ENCODE measurements at regions not wholly inside any gene's neighbourhood (a gene's known extent, or its start where the extent isn't known, plus 50 kb on each side); places are given as distances from the start of the nearest gene placed in this dataset.

DNA sequence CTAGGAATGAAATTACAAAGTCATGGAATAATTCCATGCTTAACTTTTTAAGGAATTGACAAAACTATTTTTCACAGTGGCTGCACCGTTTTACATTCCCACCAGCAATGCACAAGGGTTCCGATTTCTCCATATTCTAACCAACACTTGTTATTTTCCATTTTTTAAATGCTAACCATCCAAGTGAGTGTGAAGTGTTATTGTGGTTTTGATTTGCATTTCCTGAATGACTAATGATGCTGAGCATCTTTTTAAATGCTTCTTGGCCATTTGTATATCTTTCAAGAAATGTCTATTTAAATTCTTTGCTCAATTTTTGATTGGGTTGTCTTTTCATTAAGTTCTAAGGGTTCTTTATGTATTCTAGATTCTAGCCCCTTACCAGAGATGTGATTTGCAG is 479.5 kb upstream of the SMARCA2 start:
- H3K4me1 ChIP-seq = no peaks in the 10 kb centered on the region
- DNase-seq = no peak
- no peak overlapping the region for H3K27ac ChIP-seq
- intact Hi-C loops (cut with DNase I) = no loop called here
- H3K36me3 ChIP-seq = no peaks in the 10 kb centered on the region
- TF ChIP-seq, protein P1, sequence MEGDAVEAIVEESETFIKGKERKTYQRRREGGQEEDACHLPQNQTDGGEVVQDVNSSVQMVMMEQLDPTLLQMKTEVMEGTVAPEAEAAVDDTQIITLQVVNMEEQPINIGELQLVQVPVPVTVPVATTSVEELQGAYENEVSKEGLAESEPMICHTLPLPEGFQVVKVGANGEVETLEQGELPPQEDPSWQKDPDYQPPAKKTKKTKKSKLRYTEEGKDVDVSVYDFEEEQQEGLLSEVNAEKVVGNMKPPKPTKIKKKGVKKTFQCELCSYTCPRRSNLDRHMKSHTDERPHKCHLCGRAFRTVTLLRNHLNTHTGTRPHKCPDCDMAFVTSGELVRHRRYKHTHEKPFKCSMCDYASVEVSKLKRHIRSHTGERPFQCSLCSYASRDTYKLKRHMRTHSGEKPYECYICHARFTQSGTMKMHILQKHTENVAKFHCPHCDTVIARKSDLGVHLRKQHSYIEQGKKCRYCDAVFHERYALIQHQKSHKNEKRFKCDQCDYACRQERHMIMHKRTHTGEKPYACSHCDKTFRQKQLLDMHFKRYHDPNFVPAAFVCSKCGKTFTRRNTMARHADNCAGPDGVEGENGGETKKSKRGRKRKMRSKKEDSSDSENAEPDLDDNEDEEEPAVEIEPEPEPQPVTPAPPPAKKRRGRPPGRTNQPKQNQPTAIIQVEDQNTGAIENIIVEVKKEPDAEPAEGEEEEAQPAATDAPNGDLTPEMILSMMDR (IDR thresholded peaks at IDR 0.05) = no peak
- H3K4me3 ChIP-seq = no peak overlapping the region
- no peaks in the 10 kb centered on the region for H3K27me3 ChIP-seq
- ATAC-seq = no peak
- H3K9me3 ChIP-seq = no peaks in the 10 kb centered on the region

DNA sequence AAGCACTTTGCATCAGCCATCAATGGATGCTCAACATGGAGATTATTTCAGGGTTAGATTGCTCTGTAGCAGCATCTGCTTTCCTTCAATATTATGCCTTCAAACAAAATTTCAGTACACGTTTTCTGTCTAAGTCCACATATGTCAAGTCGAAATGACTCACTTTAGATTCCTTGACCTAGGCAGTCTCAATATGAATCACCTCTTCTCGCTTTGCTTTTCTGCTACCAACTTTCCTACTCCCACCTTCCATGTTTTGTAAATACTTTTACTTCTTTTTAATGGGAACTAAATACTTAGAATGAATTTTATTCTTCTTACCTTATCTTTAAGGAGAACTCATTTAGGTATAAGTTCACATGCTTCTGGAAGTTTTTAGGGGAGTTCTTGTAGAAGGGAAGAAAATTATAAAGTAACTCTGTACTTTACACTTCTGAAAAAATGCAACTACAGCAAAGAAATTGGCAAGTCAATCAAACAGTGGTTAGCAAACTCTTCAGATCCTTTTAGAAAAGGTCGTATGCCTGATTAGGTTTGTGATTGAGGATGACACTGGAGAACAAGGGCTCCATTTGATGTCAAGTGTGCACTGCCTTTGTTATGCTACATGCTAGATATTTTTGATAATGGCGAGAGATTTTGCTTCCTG is 478.5 kb upstream of the SMARCA2 start:
- H3K27me3 ChIP-seq = no peaks in the 10 kb centered on the region
- H3K27ac ChIP-seq = no peak overlapping the region
- H3K4me3 ChIP-seq = no peak overlapping the region
- DNase-seq (no peak), ATAC-seq (no peak)
- no peaks in the 10 kb centered on the region for H3K36me3 ChIP-seq
- no peaks in the 10 kb centered on the region for H3K9me3 ChIP-seq
- H3K4me1 ChIP-seq = no peaks in the 10 kb centered on the region
- intact Hi-C loops (cut with DNase I) = no loop called here
- TF ChIP-seq, protein P1 (IDR thresholded peaks at IDR 0.05) = no peak

GRCh38 chr9:1538301-1538700 is 476.8 kb upstream of the SMARCA2 start:
- Histone ChIP-seq H3K9me3 (no peaks in the 10 kb centered on the region), H3K4me1 (no peaks in the 10 kb centered on the region), H3K4me3 (no peak overlapping the region), H3K36me3 (no peaks in the 10 kb centered on the region), H3K27ac (no peak overlapping the region), H3K27me3 (no peaks in the 10 kb centered on the region)
- DNase-seq (no peak), ATAC-seq (no peak)
- intact Hi-C loops (cut with DNase I) = no loop called here
- TF ChIP-seq, protein P1 (IDR thresholded peaks at IDR 0.05) = no peak

DNA sequence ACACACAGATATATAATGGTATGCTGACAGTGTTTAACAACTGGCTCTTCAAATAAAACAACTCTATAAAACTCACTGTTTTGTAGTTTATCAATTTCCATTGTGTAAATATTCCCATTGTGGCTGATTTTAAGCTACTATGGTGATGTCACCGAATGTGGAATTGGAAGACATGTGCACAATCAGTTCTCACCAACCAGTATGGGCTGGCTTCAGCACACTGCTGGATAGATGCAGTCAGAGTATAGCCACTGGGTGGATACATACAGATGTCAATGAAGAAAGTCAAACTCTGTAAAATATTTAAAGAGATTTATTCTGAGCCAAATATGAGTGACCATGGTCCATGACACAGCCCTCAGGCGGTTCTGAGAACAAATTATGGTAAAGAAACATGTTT is 475.9 kb upstream of the SMARCA2 start:
- Histone ChIP-seq H3K4me3 (no peak overlapping the region), H3K27ac (no peak overlapping the region), H3K27me3 (no peaks in the 10 kb centered on the region), H3K36me3 (no peaks in the 10 kb centered on the region), H3K9me3 (no peaks in the 10 kb centered on the region), H3K4me1 (no peaks in the 10 kb centered on the region)
- TF ChIP-seq, protein P1 (IDR thresholded peaks at IDR 0.05) = no peak
- no peak for DNase-seq
- intact Hi-C loops (cut with DNase I) = no loop called here
- no peak for ATAC-seq

- Histone ChIP-seq H3K4me1 (no peaks in the 10 kb centered on the region), H3K27ac (no peak overlapping the region), H3K9me3 (no peaks in the 10 kb centered on the region), H3K4me3 (no peak overlapping the region), H3K36me3 (no peaks in the 10 kb centered on the region), H3K27me3 (no peaks in the 10 kb centered on the region)
- TF ChIP-seq, protein P1 (IDR thresholded peaks at IDR 0.05) = no peak
- ATAC-seq (no peak), DNase-seq (no peak)
- intact Hi-C loops (cut with DNase I) = no loop called here
Measured at GRCh38 chr9:1550636-1551035, 464.5 kb upstream of the SMARCA2 start.

Measured in left lung (tissue), 4 donors.